Breast epithelium (tissue), 3 donors: ENCODE measurements at regions not wholly inside any gene's neighbourhood (a gene's known extent, or its start where the extent isn't known, plus 50 kb on each side); places are given as distances from the start of the nearest gene placed in this dataset.

Experiments
- CTCF ChIP-seq, 3 donors: fragments of 450-650 bp; IDR thresholded peaks; one replicate each; pipeline ENCODE4 v1.5.1; 2016 to 2017; ENCODE audit warnings: antibody characterized with exemption in 3 of 3, mild to moderate bottlenecking in 3 of 3, moderate library complexity in 3 of 3
- POLR2A ChIP-seq: fragments of 450-650 bp; IDR thresholded peaks from one replicate; pipeline ENCODE4 v1.6.1; 2016; ENCODE audit warnings: antibody characterized with exemption, mild to moderate bottlenecking, moderate library complexity
- POLR2AphosphoS5 ChIP-seq, 3 donors: sonication (generic); formaldehyde crosslinking; IDR thresholded peaks; one replicate each; pipeline ENCODE4 v1.6.1; 2017; ENCODE audit warnings: antibody characterized with exemption in 3 of 3

- TF ChIP-seq CTCF (IDR thresholded peaks at IDR 0.05) = no peak
- no peak for TF ChIP-seq POLR2AphosphoS5 (IDR thresholded peaks at IDR 0.05)
- TF ChIP-seq POLR2A = no peak
These were observed 93.8 kb downstream of the CMPK2 start for GRCh38 chr2:6771634-6772611.
